ENCODE measurements at regions not wholly inside any gene's neighbourhood (a gene's known extent, or its start where the extent isn't known, plus 50 kb on each side); places are given as distances from the start of the nearest gene placed in this dataset.

DNA sequence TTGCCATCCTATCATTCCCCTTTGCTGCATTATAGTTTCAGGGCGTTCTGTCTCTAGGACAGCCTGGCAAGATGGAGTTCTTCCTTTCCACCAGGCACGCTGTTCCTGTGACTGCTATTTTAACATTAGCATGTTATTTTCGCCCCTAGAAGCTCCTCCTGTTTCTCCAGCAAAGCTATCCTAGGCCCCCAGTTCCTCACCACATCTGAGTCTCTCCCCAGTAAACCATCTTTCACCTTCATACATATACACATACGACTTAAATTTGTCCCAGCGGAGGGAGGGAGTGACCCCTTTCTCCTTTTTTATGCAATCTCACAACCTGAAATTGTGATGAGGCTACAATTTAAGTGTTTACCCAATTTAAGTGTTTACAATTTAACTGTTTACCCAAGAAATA is 66.7 kb upstream of the FRMD6 start:
- POLR2A ChIA-PET, result no interaction called here
- no peak for ATAC-seq
- intact Hi-C loops (cut with micrococcal nuclease; ENCODE audit: unreplicated experiment), result no loop called here

More for the DNA sequence above, 66.7 kb upstream of the FRMD6 start:
- Histone ChIP-seq H2AFZ (ENCODE audit: low read length) (no peak overlapping the region), H3K9ac (ENCODE audit: insufficient read depth, low read depth, low read length) (no peak overlapping the region), H3K4me3 (replicated peaks in 1 of 3; ENCODE audit: insufficient read depth in 1 of 3, low read depth in 2 of 3, low read length in 3 of 3) (no peak overlapping the region), H3K27me3 (ENCODE audit: control insufficient read depth in 1 of 2, insufficient read depth in 2 of 2, low read length in 2 of 2) (no peaks in the 10 kb centered on the region), H3K4me2 (ENCODE audit: low read depth, low read length) (no peak overlapping the region), H3K36me3 (replicated peaks in 1 of 2; ENCODE audit: control insufficient read depth in 1 of 2, insufficient read depth in 2 of 2, low read length in 2 of 2) (no peaks in the 10 kb centered on the region), H3K79me2 (ENCODE audit: insufficient read depth, low read length) (no peaks in the 10 kb centered on the region), H3K9me3 (ENCODE audit: low read length) (no peaks in the 10 kb centered on the region), H4K20me1 (ENCODE audit: insufficient read depth, low read length) (no peaks in the 10 kb centered on the region), H3K4me1 (ENCODE audit: insufficient read depth, low read length) (no peaks in the 10 kb centered on the region), H3K27ac (ENCODE audit: extremely low read length, insufficient read depth, low read length) (no peak overlapping the region)
- TF ChIP-seq, protein P1, sequence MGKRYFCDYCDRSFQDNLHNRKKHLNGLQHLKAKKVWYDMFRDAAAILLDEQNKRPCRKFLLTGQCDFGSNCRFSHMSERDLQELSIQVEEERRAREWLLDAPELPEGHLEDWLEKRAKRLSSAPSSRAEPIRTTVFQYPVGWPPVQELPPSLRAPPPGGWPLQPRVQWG (CRISPR knock-in tag; IDR thresholded peaks at IDR 0.05; ENCODE audit: borderline replicate concordance, low read depth), result no peak
- TF ChIP-seq TCF12 (IDR thresholded peaks at IDR 0.05) (no peak), TCF12 (CRISPR knock-in tag; IDR thresholded peaks at IDR 0.05) (no peak), NBN (conservative IDR thresholded peaks at IDR 0.05) (no peak), ZNF160 (CRISPR knock-in tag; IDR thresholded peaks at IDR 0.05) (no peak), IKZF1 (IDR thresholded peaks at IDR 0.05) (no peak), ZNF343 (CRISPR knock-in tag; IDR thresholded peaks at IDR 0.05) (no peak), CBX5 (CRISPR knock-in tag; IDR thresholded peaks at IDR 0.05; ENCODE audit: borderline replicate concordance) (no peak), FOSL1 (CRISPR knock-in tag; IDR thresholded peaks at IDR 0.05; ENCODE audit: borderline replicate concordance) (no peak), PAWR (CRISPR knock-in tag; IDR thresholded peaks at IDR 0.05; ENCODE audit: borderline replicate concordance) (no peak), ZNF20 (CRISPR knock-in tag; IDR thresholded peaks at IDR 0.05) (no peak), NFE2L1 (CRISPR knock-in tag; IDR thresholded peaks at IDR 0.05; ENCODE audit: borderline replicate concordance) (no peak), BCL6 (CRISPR knock-in tag; IDR thresholded peaks at IDR 0.05) (no peak), RBM22 (optimal IDR thresholded peaks at IDR 0.05; ENCODE audit: low read length) (no peak), ZNF432 (CRISPR knock-in tag; IDR thresholded peaks at IDR 0.05; ENCODE audit: borderline replicate concordance) (no peak), RFX5 (IDR thresholded peaks at IDR 0.05; ENCODE audit: low read depth, low read length) (no peak)
- TF ChIP-seq, protein P2, sequence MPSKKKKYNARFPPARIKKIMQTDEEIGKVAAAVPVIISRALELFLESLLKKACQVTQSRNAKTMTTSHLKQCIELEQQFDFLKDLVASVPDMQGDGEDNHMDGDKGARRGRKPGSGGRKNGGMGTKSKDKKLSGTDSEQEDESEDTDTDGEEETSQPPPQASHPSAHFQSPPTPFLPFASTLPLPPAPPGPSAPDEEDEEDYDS (CRISPR knock-in tag; IDR thresholded peaks at IDR 0.05), result no peak
- TF ChIP-seq, protein P3, sequence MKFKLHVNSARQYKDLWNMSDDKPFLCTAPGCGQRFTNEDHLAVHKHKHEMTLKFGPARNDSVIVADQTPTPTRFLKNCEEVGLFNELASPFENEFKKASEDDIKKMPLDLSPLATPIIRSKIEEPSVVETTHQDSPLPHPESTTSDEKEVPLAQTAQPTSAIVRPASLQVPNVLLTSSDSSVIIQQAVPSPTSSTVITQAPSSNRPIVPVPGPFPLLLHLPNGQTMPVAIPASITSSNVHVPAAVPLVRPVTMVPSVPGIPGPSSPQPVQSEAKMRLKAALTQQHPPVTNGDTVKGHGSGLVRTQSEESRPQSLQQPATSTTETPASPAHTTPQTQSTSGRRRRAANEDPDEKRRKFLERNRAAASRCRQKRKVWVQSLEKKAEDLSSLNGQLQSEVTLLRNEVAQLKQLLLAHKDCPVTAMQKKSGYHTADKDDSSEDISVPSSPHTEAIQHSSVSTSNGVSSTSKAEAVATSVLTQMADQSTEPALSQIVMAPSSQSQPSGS (CRISPR knock-in tag; IDR thresholded peaks at IDR 0.05), result no peak
- TF ChIP-seq, protein P4, sequence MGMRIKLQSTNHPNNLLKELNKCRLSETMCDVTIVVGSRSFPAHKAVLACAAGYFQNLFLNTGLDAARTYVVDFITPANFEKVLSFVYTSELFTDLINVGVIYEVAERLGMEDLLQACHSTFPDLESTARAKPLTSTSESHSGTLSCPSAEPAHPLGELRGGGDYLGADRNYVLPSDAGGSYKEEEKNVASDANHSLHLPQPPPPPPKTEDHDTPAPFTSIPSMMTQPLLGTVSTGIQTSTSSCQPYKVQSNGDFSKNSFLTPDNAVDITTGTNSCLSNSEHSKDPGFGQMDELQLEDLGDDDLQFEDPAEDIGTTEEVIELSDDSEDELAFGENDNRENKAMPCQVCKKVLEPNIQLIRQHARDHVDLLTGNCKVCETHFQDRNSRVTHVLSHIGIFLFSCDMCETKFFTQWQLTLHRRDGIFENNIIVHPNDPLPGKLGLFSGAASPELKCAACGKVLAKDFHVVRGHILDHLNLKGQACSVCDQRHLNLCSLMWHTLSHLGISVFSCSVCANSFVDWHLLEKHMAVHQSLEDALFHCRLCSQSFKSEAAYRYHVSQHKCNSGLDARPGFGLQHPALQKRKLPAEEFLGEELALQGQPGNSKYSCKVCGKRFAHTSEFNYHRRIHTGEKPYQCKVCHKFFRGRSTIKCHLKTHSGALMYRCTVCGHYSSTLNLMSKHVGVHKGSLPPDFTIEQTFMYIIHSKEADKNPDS (CRISPR knock-in tag; IDR thresholded peaks at IDR 0.05), result no peak
- TF ChIP-seq, protein P5, sequence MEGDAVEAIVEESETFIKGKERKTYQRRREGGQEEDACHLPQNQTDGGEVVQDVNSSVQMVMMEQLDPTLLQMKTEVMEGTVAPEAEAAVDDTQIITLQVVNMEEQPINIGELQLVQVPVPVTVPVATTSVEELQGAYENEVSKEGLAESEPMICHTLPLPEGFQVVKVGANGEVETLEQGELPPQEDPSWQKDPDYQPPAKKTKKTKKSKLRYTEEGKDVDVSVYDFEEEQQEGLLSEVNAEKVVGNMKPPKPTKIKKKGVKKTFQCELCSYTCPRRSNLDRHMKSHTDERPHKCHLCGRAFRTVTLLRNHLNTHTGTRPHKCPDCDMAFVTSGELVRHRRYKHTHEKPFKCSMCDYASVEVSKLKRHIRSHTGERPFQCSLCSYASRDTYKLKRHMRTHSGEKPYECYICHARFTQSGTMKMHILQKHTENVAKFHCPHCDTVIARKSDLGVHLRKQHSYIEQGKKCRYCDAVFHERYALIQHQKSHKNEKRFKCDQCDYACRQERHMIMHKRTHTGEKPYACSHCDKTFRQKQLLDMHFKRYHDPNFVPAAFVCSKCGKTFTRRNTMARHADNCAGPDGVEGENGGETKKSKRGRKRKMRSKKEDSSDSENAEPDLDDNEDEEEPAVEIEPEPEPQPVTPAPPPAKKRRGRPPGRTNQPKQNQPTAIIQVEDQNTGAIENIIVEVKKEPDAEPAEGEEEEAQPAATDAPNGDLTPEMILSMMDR (CRISPR knock-in tag; IDR thresholded peaks at IDR 0.05), result no peak
- WGBS (ENCODE audit: low lambda C conversion rate), result 48% methylated on average over 5 of the region's 5 CpGs
- CTCF ChIA-PET (ENCODE audit: low intra/inter-chr PET ratio, low total read pairs), result no interaction called here
- DNase-seq (ENCODE audit: low spot score) (no peak), FAIRE-seq (no peak)
- no TSS peak for BruUV-seq (replicated peaks)
- in situ Hi-C loops (cut with HindIII; ENCODE audit: extremely low pct_ligation_motif_present, low pct_unique_long_range_greater_than_20kb), result no loop called here

All from HepG2 (cell line).